HepG2 (cell line): ENCODE measurements at regions not wholly inside any gene's neighbourhood (a gene's known extent, or its start where the extent isn't known, plus 50 kb on each side); places are given as distances from the start of the nearest gene placed in this dataset.

Source experiments
- ATAC-seq: fragments of 200-7000 bp; cut with Tn5 transposase; 3 replicates; pipeline ENCODE4 v1.9.1; 2020; ENCODE audit warnings: mild to moderate bottlenecking, moderate library complexity
- BruUV-seq: library from RNA; stranded (reverse); fragments of 400-500 nt; replicated peaks from 2 replicates; lab custom pipeline; 2021; lab: Mats Ljungman, UMichigan
- CTCF ChIA-PET: fragments of 300-600 bp; formaldehyde crosslinking; extraction: SDS; loops from one replicate; lab custom pipeline; 2021; ENCODE audit warnings: low total read pairs, inconsistent platforms, low intra/inter-chr PET ratio; lab: Yijun Ruan, JAX
- POLR2A ChIA-PET: fragments of 350-600 bp; sonication (Branson Sonifier 250); formaldehyde crosslinking; loops from one replicate; lab custom pipeline; 2020; ENCODE audit warnings: antibody characterized with exemption, inconsistent platforms; lab: Yijun Ruan, JAX
- DNase-seq: peaks from one replicate; pipeline ENCODE4 v3.0.0-alpha.2; 2015; ENCODE audit warnings: low spot score
- FAIRE-seq: peaks from 3 replicates; lab custom pipeline; 2011; peaks lifted over from hg19 to GRCh38; lab: Jason Lieb, UNC
- H2AFZ ChIP-seq: one replicate; pipeline ENCODE4 v1.6.1; 2011; ENCODE audit warnings: low read length, inconsistent platforms
- H3K27ac ChIP-seq: fragments of 300-600 bp; 3 replicates; pipeline ENCODE4 v1.8.0; 2011; ENCODE audit warnings: mixed run types, mild to moderate bottlenecking, mixed read lengths, low read length, inconsistent platforms; ENCODE audit not compliant: insufficient read depth; ENCODE audit errors: extremely low read length
- H3K27me3 ChIP-seq, 2 experiments: fragments of 200-600 bp in 1 of 2; 2 replicates in 1 of 2; 3 replicates in 1 of 2; pipeline versions ENCODE4 v1.6.0 to v1.8.0; 2011; ENCODE audit warnings: low read length in 2 of 2, mild to moderate bottlenecking in 2 of 2, moderate library complexity in 2 of 2, inconsistent platforms in 1 of 2; ENCODE audit not compliant: insufficient read depth in 2 of 2, control insufficient read depth in 1 of 2
- H3K36me3 ChIP-seq, 2 experiments: fragments of 200-600 bp in 1 of 2; replicated peaks in 1 of 2; 2 replicates in 1 of 2; 3 replicates in 1 of 2; pipeline versions ENCODE4 v1.5.1 to v1.8.0; 2011; ENCODE audit warnings: low read length in 2 of 2, inconsistent platforms in 1 of 2; ENCODE audit not compliant: insufficient read depth in 2 of 2, control insufficient read depth in 1 of 2
- H3K4me1 ChIP-seq: 2 replicates; pipeline ENCODE4 v1.5.1; 2012; ENCODE audit warnings: low read length, inconsistent platforms; ENCODE audit not compliant: insufficient read depth
- H3K4me2 ChIP-seq: 2 replicates; pipeline ENCODE4 v1.6.0; 2011; ENCODE audit warnings: low read depth, low read length, inconsistent platforms
- H3K4me3 ChIP-seq, 3 experiments: fragments of 200-600 bp in 1 of 3; sonication (generic), shearing (Covaris generic) in 1 of 3; replicated peaks in 1 of 3; 2 replicates each; pipeline ENCODE4 v1.5.1; 2011 to 2016; ENCODE audit warnings: low read length in 3 of 3, inconsistent platforms in 2 of 3, low read depth in 2 of 3, mild to moderate bottlenecking in 2 of 3, control low read depth in 1 of 3, mixed read lengths in 1 of 3; ENCODE audit not compliant: insufficient read depth in 1 of 3
- H3K79me2 ChIP-seq: one replicate; pipeline ENCODE4 v1.6.1; 2011; ENCODE audit warnings: low read length, inconsistent platforms; ENCODE audit not compliant: insufficient read depth
- H3K9ac ChIP-seq: 2 replicates; pipeline ENCODE4 v1.6.0; 2011; ENCODE audit warnings: mild to moderate bottlenecking, low read depth, low read length, inconsistent platforms; ENCODE audit not compliant: insufficient read depth
- H3K9me3 ChIP-seq: 2 replicates; pipeline ENCODE4 v1.5.1; 2012; ENCODE audit warnings: mild to moderate bottlenecking, low read length
- H4K20me1 ChIP-seq: 2 replicates; pipeline ENCODE4 v1.6.0; 2011; ENCODE audit warnings: inconsistent platforms, mild to moderate bottlenecking, low read length, moderate library complexity; ENCODE audit not compliant: insufficient read depth
- FLYWCH1 ChIP-seq: sonication (generic); formaldehyde crosslinking; IDR thresholded peaks from 2 replicates; pipeline ENCODE4 v1.8.1; 2023; ENCODE audit warnings: mild to moderate bottlenecking, missing genetic modification reagents
- HOXD1 ChIP-seq: sonication (generic); formaldehyde crosslinking; IDR thresholded peaks from 2 replicates; pipeline ENCODE4 v1.5.0; 2020; ENCODE audit warnings: missing genetic modification reagents
- TARDBP ChIP-seq: sonication (generic); formaldehyde crosslinking; IDR thresholded peaks from 2 replicates; pipeline ENCODE4 v1.8.0; 2022; ENCODE audit warnings: mild to moderate bottlenecking, missing genetic modification reagents
- U2AF1 ChIP-seq: fragments of 200-400 bp; formaldehyde crosslinking; optimal IDR thresholded peaks from 2 replicates; pipeline ENCODE3; 2017; ENCODE audit warnings: mild to moderate bottlenecking, low read depth, low read length
- ZNF30 ChIP-seq: sonication (generic); formaldehyde crosslinking; IDR thresholded peaks from 2 replicates; pipeline ENCODE4 v1.5.0; 2020; ENCODE audit warnings: mild to moderate bottlenecking, missing genetic modification reagents
- ZNF337 ChIP-seq: sonication (generic); formaldehyde crosslinking; IDR thresholded peaks from 2 replicates; pipeline ENCODE4 v1.5.1; 2020; ENCODE audit warnings: missing genetic modification reagents, low read depth, mild to moderate bottlenecking, borderline replicate concordance
- ZNF510 ChIP-seq: sonication (generic); formaldehyde crosslinking; IDR thresholded peaks from 2 replicates; pipeline ENCODE4 v1.4.0; 2020; ENCODE audit warnings: low read depth, mild to moderate bottlenecking, missing genetic modification reagents
- ZNF7 ChIP-seq: IDR thresholded peaks from 2 replicates; pipeline ENCODE4 v1.6.1; 2016; ENCODE audit warnings: missing biosample characterization, missing genetic modification reagents
- WGBS: methylation state at CpG from one replicate; pipeline ENCODE4 v1.1.6; 2017; ENCODE audit warnings: low lambda C conversion rate; 5-methylcytosine and 5-hydroxymethylcytosine counted together
- in situ Hi-C: cut with HindIII; loops from 2 replicates; pipeline ENCODE4 v1.10.0; 2017; ENCODE audit warnings: low pct_unique_long_range_greater_than_20kb; ENCODE audit not compliant: extremely low pct_ligation_motif_present
- intact Hi-C: fragments of 100-400 bp; cut with micrococcal nuclease; formaldehyde crosslinking; loops from one replicate; pipeline ENCODE4 v1.10.0; 2022; ENCODE audit not compliant: unreplicated experiment
- TF ChIP-seq, protein P1 (sequence below): sonication (generic); formaldehyde crosslinking; IDR thresholded peaks from 2 replicates; pipeline ENCODE4 v1.4.0; 2020; ENCODE audit warnings: missing genetic modification reagents, borderline replicate concordance
- TF ChIP-seq, protein P2 (sequence below): sonication (generic); formaldehyde crosslinking; IDR thresholded peaks from 2 replicates; pipeline ENCODE4 v1.4.0; 2020; ENCODE audit warnings: missing genetic modification reagents, borderline replicate concordance
- TF ChIP-seq, protein P3 (sequence below): sonication (generic); formaldehyde crosslinking; IDR thresholded peaks from 2 replicates; pipeline ENCODE4 v1.4.0; 2020; ENCODE audit warnings: mild to moderate bottlenecking, missing genetic modification reagents

DNA sequence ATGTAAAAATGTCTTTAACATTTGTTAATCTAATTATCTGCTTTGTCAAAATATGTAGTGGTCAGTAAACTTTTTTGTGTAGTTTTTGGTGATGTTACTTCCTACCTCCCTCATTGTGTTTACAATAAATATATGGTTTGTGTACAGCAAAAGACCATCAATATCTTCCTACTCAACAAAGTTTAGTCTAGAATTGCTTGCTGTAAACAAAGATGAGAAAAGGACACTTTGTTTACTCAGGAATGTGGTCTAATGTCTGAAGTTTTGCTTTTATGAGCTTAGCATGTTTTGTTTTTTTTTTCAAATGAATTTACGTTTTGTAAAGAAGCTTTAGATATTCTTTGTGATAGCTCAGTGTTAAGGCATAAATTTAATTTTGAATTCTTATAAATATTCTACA lies 563.5 kb upstream of the SPRY2 start:
- no TSS peak for BruUV-seq
- no peaks in the 10 kb centered on the region for H3K4me1 ChIP-seq
- TF ChIP-seq FLYWCH1 (no peak), HOXD1 (CRISPR knock-in tag) (no peak), ZNF7 (CRISPR knock-in tag) (no peak), ZNF337 (CRISPR knock-in tag) (no peak), ZNF30 (CRISPR knock-in tag) (no peak), U2AF1 (no peak), TARDBP (CRISPR knock-in tag) (no peak), ZNF510 (CRISPR knock-in tag) (no peak)
- TF ChIP-seq, protein P1, sequence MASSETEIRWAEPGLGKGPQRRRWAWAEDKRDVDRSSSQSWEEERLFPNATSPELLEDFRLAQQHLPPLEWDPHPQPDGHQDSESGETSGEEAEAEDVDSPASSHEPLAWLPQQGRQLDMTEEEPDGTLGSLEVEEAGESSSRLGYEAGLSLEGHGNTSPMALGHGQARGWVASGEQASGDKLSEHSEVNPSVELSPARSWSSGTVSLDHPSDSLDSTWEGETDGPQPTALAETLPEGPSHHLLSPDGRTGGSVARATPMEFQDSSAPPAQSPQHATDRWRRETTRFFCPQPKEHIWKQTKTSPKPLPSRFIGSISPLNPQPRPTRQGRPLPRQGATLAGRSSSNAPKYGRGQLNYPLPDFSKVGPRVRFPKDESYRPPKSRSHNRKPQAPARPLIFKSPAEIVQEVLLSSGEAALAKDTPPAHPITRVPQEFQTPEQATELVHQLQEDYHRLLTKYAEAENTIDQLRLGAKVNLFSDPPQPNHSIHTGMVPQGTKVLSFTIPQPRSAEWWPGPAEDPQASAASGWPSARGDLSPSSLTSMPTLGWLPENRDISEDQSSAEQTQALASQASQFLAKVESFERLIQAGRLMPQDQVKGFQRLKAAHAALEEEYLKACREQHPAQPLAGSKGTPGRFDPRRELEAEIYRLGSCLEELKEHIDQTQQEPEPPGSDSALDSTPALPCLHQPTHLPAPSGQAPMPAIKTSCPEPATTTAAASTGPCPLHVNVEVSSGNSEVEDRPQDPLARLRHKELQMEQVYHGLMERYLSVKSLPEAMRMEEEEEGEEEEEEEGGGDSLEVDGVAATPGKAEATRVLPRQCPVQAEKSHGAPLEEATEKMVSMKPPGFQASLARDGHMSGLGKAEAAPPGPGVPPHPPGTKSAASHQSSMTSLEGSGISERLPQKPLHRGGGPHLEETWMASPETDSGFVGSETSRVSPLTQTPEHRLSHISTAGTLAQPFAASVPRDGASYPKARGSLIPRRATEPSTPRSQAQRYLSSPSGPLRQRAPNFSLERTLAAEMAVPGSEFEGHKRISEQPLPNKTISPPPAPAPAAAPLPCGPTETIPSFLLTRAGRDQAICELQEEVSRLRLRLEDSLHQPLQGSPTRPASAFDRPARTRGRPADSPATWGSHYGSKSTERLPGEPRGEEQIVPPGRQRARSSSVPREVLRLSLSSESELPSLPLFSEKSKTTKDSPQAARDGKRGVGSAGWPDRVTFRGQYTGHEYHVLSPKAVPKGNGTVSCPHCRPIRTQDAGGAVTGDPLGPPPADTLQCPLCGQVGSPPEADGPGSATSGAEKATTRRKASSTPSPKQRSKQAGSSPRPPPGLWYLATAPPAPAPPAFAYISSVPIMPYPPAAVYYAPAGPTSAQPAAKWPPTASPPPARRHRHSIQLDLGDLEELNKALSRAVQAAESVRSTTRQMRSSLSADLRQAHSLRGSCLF (CRISPR knock-in tag) = no peak
- TF ChIP-seq, protein P2, sequence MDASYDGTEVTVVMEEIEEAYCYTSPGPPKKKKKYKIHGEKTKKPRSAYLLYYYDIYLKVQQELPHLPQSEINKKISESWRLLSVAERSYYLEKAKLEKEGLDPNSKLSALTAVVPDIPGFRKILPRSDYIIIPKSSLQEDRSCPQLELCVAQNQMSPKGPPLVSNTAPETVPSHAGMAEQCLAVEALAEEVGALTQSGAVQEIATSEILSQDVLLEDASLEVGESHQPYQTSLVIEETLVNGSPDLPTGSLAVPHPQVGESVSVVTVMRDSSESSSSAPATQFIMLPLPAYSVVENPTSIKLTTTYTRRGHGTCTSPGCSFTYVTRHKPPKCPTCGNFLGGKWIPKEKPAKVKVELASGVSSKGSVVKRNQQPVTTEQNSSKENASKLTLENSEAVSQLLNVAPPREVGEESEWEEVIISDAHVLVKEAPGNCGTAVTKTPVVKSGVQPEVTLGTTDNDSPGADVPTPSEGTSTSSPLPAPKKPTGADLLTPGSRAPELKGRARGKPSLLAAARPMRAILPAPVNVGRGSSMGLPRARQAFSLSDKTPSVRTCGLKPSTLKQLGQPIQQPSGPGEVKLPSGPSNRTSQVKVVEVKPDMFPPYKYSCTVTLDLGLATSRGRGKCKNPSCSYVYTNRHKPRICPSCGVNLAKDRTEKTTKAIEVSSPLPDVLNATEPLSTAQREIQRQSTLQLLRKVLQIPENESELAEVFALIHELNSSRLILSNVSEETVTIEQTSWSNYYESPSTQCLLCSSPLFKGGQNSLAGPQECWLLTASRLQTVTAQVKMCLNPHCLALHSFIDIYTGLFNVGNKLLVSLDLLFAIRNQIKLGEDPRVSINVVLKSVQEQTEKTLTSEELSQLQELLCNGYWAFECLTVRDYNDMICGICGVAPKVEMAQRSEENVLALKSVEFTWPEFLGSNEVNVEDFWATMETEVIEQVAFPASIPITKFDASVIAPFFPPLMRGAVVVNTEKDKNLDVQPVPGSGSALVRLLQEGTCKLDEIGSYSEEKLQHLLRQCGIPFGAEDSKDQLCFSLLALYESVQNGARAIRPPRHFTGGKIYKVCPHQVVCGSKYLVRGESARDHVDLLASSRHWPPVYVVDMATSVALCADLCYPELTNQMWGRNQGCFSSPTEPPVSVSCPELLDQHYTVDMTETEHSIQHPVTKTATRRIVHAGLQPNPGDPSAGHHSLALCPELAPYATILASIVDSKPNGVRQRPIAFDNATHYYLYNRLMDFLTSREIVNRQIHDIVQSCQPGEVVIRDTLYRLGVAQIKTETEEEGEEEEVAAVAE (CRISPR knock-in tag) = no peak
- TF ChIP-seq, protein P3, sequence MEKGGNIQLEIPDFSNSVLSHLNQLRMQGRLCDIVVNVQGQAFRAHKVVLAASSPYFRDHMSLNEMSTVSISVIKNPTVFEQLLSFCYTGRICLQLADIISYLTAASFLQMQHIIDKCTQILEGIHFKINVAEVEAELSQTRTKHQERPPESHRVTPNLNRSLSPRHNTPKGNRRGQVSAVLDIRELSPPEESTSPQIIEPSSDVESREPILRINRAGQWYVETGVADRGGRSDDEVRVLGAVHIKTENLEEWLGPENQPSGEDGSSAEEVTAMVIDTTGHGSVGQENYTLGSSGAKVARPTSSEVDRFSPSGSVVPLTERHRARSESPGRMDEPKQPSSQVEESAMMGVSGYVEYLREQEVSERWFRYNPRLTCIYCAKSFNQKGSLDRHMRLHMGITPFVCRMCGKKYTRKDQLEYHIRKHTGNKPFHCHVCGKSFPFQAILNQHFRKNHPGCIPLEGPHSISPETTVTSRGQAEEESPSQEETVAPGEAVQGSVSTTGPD (CRISPR knock-in tag) = no peak
- no peaks in the 10 kb centered on the region for H3K27me3 ChIP-seq
- intact Hi-C loops = no loop called here
- ChIA-PET CTCF (no interaction called here), POLR2A (no interaction called here)
- no peak for DNase-seq
- no peaks in the 10 kb centered on the region for H3K36me3 ChIP-seq
- H3K9ac ChIP-seq = no peak overlapping the region
- in situ Hi-C loops = no loop called here
- WGBS = 0% methylated on average over 1 of the region's 1 CpG
- no peak for ATAC-seq
- no peak overlapping the region for H2AFZ ChIP-seq
- no peak overlapping the region for H3K4me2 ChIP-seq
- no peaks in the 10 kb centered on the region for H4K20me1 ChIP-seq
- H3K9me3 ChIP-seq = no peaks in the 10 kb centered on the region; the same call in 1 of the 2 replicates
- no peak overlapping the region for H3K4me3 ChIP-seq
- no peak for FAIRE-seq
- no peaks in the 10 kb centered on the region for H3K79me2 ChIP-seq
- H3K27ac ChIP-seq = no peak overlapping the region
